GM23338 (cell line): ENCODE measurements at regions not wholly inside any gene's neighbourhood (a gene's known extent, or its start where the extent isn't known, plus 50 kb on each side); places are given as distances from the start of the nearest gene placed in this dataset.

Experiments used
- ATAC-seq: fragments of 200-7000 bp; cut with Tn5 transposase; 3 replicates; pipeline ENCODE4 v1.9.1; 2020
- DNase-seq: peaks from one replicate; pipeline ENCODE4 v3.0.0-alpha.2; 2015; ENCODE audit warnings: low spot score
- H2AFZ ChIP-seq: fragments of 200-600 bp; sonication (generic); 2 replicates; pipeline ENCODE4 v1.8.0; 2016; ENCODE audit warnings: antibody characterized with exemption, mild to moderate bottlenecking, moderate library complexity
- H3F3A ChIP-seq: fragments of 200-600 bp; sonication (generic); replicated peaks from 2 replicates; pipeline ENCODE4 v1.8.0; 2017; ENCODE audit warnings: antibody characterized with exemption, mixed run types, low read depth
- H3K27ac ChIP-seq: fragments of 200-600 bp; sonication (generic); 2 replicates; pipeline ENCODE4 v1.6.1; 2016; ENCODE audit warnings: low read depth
- H3K27me3 ChIP-seq: fragments of 200-600 bp; sonication (generic); 2 replicates; pipeline ENCODE4 v1.8.0; 2016; ENCODE audit warnings: mild to moderate bottlenecking, mixed run types, moderate library complexity; ENCODE audit not compliant: insufficient read depth
- H3K36me3 ChIP-seq: fragments of 200-600 bp; sonication (generic); 2 replicates; pipeline ENCODE4 v1.8.0; 2016; ENCODE audit warnings: mild to moderate bottlenecking; ENCODE audit not compliant: insufficient read depth
- H3K4me1 ChIP-seq: fragments of 200-600 bp; sonication (generic); 2 replicates; pipeline ENCODE4 v1.8.0; 2016; ENCODE audit warnings: mild to moderate bottlenecking, moderate library complexity; ENCODE audit not compliant: insufficient read depth
- H3K4me2 ChIP-seq: fragments of 200-600 bp; sonication (generic); 2 replicates; pipeline ENCODE4 v1.7.1; 2017; ENCODE audit warnings: mixed run types
- H3K4me3 ChIP-seq: fragments of 200-600 bp; sonication (generic); 2 replicates; pipeline ENCODE4 v1.6.1; 2016; ENCODE audit warnings: mixed run types
- H3K79me2 ChIP-seq: fragments of 200-600 bp; sonication (generic); replicated peaks from 2 replicates; pipeline ENCODE4 v1.8.0; 2017; ENCODE audit warnings: mild to moderate bottlenecking; ENCODE audit not compliant: insufficient read depth
- H3K9me2 ChIP-seq: fragments of 200-600 bp; sonication (generic); 2 replicates; pipeline ENCODE4 v1.8.0; 2017; ENCODE audit not compliant: insufficient read depth
- H4K20me1 ChIP-seq: fragments of 200-600 bp; sonication (generic); replicated peaks from 2 replicates; pipeline ENCODE4 v1.8.0; 2017; ENCODE audit warnings: mild to moderate bottlenecking; ENCODE audit not compliant: insufficient read depth
- H3K27ac Mint-ChIP-seq: 2 replicates; pipeline ENCODE4 v1.8.0; 2020; ENCODE audit warnings: inconsistent platforms, mild to moderate bottlenecking, moderate library complexity, mixed read lengths
- H3K27me3 Mint-ChIP-seq: 3 replicates; pipeline ENCODE4 v1.8.0; 2022; ENCODE audit warnings: low read depth, mild to moderate bottlenecking, moderate library complexity, mixed read lengths, inconsistent platforms; ENCODE audit not compliant: insufficient read depth, poor library complexity
- H3K36me3 Mint-ChIP-seq: 3 replicates; pipeline ENCODE4 v1.8.0; 2021; ENCODE audit warnings: low read depth, mild to moderate bottlenecking, inconsistent platforms, moderate library complexity, mixed read lengths
- H3K4me1 Mint-ChIP-seq: 3 replicates; pipeline ENCODE4 v1.8.0; 2020; ENCODE audit warnings: mild to moderate bottlenecking, inconsistent platforms, mixed read lengths
- H3K4me3 Mint-ChIP-seq: 3 replicates; pipeline ENCODE4 v1.8.0; 2021; ENCODE audit warnings: moderate library complexity, mild to moderate bottlenecking, inconsistent platforms, mixed read lengths
- H3K9me3 Mint-ChIP-seq: 3 replicates; pipeline ENCODE4 v1.8.0; 2020; ENCODE audit warnings: moderate library complexity, mild to moderate bottlenecking, inconsistent platforms, mixed read lengths
- CREB1 ChIP-seq: fragments of 250-450 bp; sonication (Bioruptor Pico); IDR thresholded peaks from 2 replicates; pipeline ENCODE4 v1.5.0; 2020; ENCODE audit warnings: low read depth, mild to moderate bottlenecking, moderate library complexity
- EZH2 ChIP-seq: fragments of 200-600 bp; sonication (generic); IDR thresholded peaks from one replicate; pipeline ENCODE4 v1.8.0; 2017; ENCODE audit warnings: antibody characterized with exemption, mild to moderate bottlenecking, low read depth; ENCODE audit not compliant: unreplicated experiment
- EZH2phosphoT487 ChIP-seq: fragments of 200-600 bp; sonication (generic); IDR thresholded peaks from one replicate; pipeline ENCODE4 v1.8.1; 2018; ENCODE audit warnings: antibody characterized with exemption; ENCODE audit not compliant: unreplicated experiment
- POLR2AphosphoS5 ChIP-seq: IDR thresholded peaks from 2 replicates; pipeline ENCODE4 v1.6.1; 2016; ENCODE audit warnings: antibody characterized with exemption, low read depth
- STAT1 ChIP-seq: IDR thresholded peaks from one replicate; pipeline ENCODE4 v1.6.1; 2016; ENCODE audit warnings: antibody characterized with exemption; ENCODE audit not compliant: unreplicated experiment
- ZNF114 ChIP-seq: fragments of 250-450 bp; sonication (Bioruptor Pico); IDR thresholded peaks from 2 replicates; pipeline ENCODE4 v1.5.0; 2020; ENCODE audit warnings: mild to moderate bottlenecking, moderate library complexity
- ZNF331 ChIP-seq: fragments of 250-450 bp; sonication (Bioruptor Pico); IDR thresholded peaks from 2 replicates; pipeline ENCODE4 v1.5.0; 2020; ENCODE audit warnings: low read depth, mild to moderate bottlenecking, moderate library complexity
- TF ChIP-seq, protein P1 (sequence below), 2 experiments: fragments of 200-600 bp in 1 of 2; sonication (generic) in 1 of 2; conservative IDR thresholded peaks; 2 replicates each; pipeline versions ENCODE4 v1.5.1 to v1.6.1; 2016 to 2017; ENCODE audit warnings: antibody characterized with exemption in 2 of 2, low read depth in 2 of 2, mild to moderate bottlenecking in 2 of 2, moderate library complexity in 1 of 2
- TF ChIP-seq, protein P2 (sequence below): IDR thresholded peaks from 2 replicates; pipeline ENCODE4 v1.6.1; 2016; ENCODE audit warnings: antibody characterized with exemption
- TF ChIP-seq, protein P3 (sequence below): fragments of 250-450 bp; sonication (Bioruptor Pico); IDR thresholded peaks from 2 replicates; pipeline ENCODE4 v1.5.0; 2020; ENCODE audit warnings: mild to moderate bottlenecking, moderate library complexity

DNA sequence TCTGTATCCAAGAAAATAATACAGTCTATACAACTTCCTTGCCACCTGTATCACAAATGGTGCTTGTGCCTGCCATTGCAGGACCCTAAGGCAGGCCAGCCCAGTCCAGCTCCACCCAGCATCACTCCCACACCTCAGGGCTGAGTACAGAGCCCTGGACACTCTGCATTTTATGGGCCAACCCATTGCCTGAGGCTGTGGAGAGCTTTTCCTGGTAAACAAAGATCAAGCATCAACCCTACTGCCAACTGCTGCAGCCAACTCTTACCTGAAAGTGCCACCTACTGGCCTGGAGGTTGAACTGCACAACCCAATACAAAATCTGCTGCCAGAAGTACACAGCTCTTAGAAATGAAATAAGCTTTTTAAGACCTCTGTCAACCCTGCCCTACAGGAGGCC lies 1082.2 kb downstream of the NAALADL2 start:
- no peaks in the 10 kb centered on the region for H3K4me1 Mint-ChIP-seq
- DNase-seq (peak; percentile 79), ATAC-seq (peak; percentile 72)
- Histone ChIP-seq H3K4me1 (no peaks in the 10 kb centered on the region), H3K9me2 (peaks cover 5% of the 10 kb centered on the region; the same call in 1 of the 2 replicates), H3K4me3 (no peak overlapping the region), H3K27ac (no peak overlapping the region), H4K20me1 (no peaks in the 10 kb centered on the region), H3F3A (no peaks in the 10 kb centered on the region), H2AFZ (peak overlapping the region; percentile 90), H3K79me2 (no peaks in the 10 kb centered on the region), H3K36me3 (no peaks in the 10 kb centered on the region; the same call in 1 of the 2 replicates), H3K4me2 (no peak overlapping the region), H3K27me3 (no peaks in the 10 kb centered on the region)
- peak overlapping the region; percentile 92 for H3K27ac Mint-ChIP-seq
- TF ChIP-seq, protein P1, sequence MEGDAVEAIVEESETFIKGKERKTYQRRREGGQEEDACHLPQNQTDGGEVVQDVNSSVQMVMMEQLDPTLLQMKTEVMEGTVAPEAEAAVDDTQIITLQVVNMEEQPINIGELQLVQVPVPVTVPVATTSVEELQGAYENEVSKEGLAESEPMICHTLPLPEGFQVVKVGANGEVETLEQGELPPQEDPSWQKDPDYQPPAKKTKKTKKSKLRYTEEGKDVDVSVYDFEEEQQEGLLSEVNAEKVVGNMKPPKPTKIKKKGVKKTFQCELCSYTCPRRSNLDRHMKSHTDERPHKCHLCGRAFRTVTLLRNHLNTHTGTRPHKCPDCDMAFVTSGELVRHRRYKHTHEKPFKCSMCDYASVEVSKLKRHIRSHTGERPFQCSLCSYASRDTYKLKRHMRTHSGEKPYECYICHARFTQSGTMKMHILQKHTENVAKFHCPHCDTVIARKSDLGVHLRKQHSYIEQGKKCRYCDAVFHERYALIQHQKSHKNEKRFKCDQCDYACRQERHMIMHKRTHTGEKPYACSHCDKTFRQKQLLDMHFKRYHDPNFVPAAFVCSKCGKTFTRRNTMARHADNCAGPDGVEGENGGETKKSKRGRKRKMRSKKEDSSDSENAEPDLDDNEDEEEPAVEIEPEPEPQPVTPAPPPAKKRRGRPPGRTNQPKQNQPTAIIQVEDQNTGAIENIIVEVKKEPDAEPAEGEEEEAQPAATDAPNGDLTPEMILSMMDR (conservative IDR thresholded peaks at IDR 0.05; ENCODE audit: low read depth in 2 of 2) = peak; percentile 71 to 83
- TF ChIP-seq EZH2phosphoT487 (no peak), CREB1 (CRISPR knock-in tag) (no peak)
- H3K9me3 Mint-ChIP-seq = peaks cover 50% of the 10 kb centered on the region
- H3K4me3 Mint-ChIP-seq = no peak overlapping the region
- peaks cover 35% of the 10 kb centered on the region for H3K36me3 Mint-ChIP-seq
- peaks cover 2% of the 10 kb centered on the region for H3K27me3 Mint-ChIP-seq

DNA sequence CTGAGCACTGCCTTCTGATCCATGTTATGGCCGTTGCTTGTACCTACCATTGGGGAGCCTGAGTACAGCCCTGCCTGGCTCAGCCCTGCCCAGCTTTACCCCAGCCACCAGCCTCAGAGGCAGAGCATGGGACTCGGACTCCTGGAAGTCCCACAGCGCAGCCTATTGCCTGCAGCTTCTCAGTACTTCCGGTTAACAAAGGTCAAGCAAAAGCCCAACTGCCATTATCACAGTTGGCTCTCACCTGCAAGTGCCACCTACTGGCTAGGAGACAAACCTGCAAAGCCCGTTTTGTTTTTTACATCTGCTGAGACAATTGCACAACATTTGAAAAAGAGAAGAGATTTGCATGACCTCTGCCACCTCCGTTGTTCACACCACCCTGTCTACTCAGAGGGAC lies 1081.7 kb downstream of the NAALADL2 start:
- Histone ChIP-seq H3K36me3 (no peaks in the 10 kb centered on the region; the same call in 1 of the 2 replicates), H3K4me3 (no peak overlapping the region), H3K27ac (no peak overlapping the region), H2AFZ (peak overlapping the region; percentile 90), H3K27me3 (no peaks in the 10 kb centered on the region), H3K79me2 (no peaks in the 10 kb centered on the region), H3K4me2 (no peak overlapping the region), H3K9me2 (peaks cover 5% of the 10 kb centered on the region; the same call in 1 of the 2 replicates), H4K20me1 (no peaks in the 10 kb centered on the region), H3K4me1 (no peaks in the 10 kb centered on the region), H3F3A (no peaks in the 10 kb centered on the region)
- DNase-seq (peak; percentile 91), ATAC-seq (peak; percentile 99)
- Mint-ChIP-seq H3K36me3 (peaks cover 37% of the 10 kb centered on the region), H3K4me3 (no peak overlapping the region), H3K27me3 (peaks cover 2% of the 10 kb centered on the region), H3K27ac (peak overlapping the region; percentile 92), H3K4me1 (no peaks in the 10 kb centered on the region), H3K9me3 (peaks cover 49% of the 10 kb centered on the region)
- TF ChIP-seq ZNF114 (CRISPR knock-in tag) = no peak
- no peak for TF ChIP-seq STAT1
- TF ChIP-seq, protein P2, sequence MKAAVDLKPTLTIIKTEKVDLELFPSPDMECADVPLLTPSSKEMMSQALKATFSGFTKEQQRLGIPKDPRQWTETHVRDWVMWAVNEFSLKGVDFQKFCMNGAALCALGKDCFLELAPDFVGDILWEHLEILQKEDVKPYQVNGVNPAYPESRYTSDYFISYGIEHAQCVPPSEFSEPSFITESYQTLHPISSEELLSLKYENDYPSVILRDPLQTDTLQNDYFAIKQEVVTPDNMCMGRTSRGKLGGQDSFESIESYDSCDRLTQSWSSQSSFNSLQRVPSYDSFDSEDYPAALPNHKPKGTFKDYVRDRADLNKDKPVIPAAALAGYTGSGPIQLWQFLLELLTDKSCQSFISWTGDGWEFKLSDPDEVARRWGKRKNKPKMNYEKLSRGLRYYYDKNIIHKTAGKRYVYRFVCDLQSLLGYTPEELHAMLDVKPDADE = no peak
- TF ChIP-seq, protein P1 (conservative IDR thresholded peaks at IDR 0.05; ENCODE audit: low read depth in 2 of 2) = peak; percentile 73 to 91
- no peak for TF ChIP-seq EZH2phosphoT487
- TF ChIP-seq EZH2 = no peak
- TF ChIP-seq ZNF331 = no peak
- no peak for TF ChIP-seq POLR2AphosphoS5
- TF ChIP-seq, protein P3, sequence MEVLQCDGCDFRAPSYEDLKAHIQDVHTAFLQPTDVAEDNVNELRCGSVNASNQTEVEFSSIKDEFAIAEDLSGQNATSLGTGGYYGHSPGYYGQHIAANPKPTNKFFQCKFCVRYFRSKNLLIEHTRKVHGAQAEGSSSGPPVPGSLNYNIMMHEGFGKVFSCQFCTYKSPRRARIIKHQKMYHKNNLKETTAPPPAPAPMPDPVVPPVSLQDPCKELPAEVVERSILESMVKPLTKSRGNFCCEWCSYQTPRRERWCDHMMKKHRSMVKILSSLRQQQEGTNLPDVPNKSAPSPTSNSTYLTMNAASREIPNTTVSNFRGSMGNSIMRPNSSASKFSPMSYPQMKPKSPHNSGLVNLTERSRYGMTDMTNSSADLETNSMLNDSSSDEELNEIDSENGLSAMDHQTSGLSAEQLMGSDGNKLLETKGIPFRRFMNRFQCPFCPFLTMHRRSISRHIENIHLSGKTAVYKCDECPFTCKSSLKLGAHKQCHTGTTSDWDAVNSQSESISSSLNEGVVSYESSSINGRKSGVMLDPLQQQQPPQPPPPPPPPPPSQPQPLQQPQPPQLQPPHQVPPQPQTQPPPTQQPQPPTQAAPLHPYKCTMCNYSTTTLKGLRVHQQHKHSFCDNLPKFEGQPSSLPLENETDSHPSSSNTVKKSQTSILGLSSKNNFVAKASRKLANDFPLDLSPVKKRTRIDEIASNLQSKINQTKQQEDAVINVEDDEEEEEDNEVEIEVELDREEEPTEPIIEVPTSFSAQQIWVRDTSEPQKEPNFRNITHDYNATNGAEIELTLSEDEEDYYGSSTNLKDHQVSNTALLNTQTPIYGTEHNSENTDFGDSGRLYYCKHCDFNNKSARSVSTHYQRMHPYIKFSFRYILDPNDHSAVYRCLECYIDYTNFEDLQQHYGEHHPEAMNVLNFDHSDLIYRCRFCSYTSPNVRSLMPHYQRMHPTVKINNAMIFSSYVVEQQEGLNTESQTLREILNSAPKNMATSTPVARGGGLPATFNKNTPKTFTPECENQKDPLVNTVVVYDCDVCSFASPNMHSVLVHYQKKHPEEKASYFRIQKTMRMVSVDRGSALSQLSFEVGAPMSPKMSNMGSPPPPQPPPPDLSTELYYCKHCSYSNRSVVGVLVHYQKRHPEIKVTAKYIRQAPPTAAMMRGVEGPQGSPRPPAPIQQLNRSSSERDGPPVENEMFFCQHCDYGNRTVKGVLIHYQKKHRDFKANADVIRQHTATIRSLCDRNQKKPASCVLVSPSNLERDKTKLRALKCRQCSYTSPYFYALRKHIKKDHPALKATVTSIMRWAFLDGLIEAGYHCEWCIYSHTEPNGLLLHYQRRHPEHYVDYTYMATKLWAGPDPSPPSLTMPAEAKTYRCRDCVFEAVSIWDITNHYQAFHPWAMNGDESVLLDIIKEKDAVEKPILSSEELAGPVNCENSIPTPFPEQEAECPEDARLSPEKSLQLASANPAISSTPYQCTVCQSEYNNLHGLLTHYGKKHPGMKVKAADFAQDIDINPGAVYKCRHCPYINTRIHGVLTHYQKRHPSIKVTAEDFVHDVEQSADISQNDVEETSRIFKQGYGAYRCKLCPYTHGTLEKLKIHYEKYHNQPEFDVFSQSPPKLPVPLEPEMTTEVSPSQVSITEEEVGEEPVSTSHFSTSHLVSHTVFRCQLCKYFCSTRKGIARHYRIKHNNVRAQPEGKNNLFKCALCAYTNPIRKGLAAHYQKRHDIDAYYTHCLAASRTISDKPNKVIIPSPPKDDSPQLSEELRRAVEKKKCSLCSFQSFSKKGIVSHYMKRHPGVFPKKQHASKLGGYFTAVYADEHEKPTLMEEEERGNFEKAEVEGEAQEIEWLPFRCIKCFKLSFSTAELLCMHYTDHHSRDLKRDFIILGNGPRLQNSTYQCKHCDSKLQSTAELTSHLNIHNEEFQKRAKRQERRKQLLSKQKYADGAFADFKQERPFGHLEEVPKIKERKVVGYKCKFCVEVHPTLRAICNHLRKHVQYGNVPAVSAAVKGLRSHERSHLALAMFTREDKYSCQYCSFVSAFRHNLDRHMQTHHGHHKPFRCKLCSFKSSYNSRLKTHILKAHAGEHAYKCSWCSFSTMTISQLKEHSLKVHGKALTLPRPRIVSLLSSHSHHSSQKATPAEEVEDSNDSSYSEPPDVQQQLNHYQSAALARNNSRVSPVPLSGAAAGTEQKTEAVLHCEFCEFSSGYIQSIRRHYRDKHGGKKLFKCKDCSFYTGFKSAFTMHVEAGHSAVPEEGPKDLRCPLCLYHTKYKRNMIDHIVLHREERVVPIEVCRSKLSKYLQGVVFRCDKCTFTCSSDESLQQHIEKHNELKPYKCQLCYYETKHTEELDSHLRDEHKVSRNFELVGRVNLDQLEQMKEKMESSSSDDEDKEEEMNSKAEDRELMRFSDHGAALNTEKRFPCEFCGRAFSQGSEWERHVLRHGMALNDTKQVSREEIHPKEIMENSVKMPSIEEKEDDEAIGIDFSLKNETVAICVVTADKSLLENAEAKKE (CRISPR knock-in tag) = 0 out of 2 replicates have a peak, but pooled peaks have one; percentile 19
